ENCODE measurements at regions not wholly inside any gene's neighbourhood (a gene's known extent, or its start where the extent isn't known, plus 50 kb on each side); places are given as distances from the start of the nearest gene placed in this dataset.

DNA sequence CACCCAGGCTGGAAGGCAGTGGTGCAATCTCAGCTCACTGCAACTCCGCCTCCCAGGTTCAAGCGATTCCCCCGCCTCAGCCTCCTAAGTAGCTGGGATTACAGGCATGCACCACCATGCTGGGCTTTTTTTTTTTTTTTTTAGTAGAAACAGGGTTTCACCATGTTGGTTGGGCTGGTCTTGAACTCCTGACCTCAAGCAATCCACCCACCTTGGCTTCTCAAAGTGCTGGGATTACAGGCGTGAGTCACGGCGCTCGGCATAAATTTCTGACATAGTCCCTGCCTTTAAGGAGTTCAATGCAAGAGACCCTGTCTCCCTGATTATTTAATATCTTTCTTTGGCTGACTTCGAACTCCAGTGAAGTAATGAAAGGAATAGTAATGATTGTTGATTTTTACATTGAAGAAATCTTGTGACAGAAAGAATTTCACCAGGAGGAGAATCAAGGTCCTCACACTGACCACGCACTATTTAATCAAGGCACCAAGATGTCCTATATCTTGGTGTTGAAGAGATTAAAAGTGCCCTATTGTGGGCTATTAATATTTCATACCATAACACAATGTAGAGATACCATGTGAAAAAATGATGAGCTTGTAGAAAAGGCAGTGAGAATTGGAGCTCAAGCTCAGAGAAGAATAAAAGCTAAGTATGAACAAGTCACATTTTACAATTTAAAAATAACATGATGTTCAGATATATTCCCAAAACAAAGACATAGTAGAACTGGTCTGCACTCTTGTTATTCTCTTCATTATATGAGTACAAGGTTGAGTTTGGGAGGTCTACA lies 71.6 kb upstream of the BLID start (continued):
- TF ChIP-seq CHD7 (IDR thresholded peaks at IDR 0.05; ENCODE audit: insufficient replicate concordance, low read length): no peak
- TF ChIP-seq TAF7 (optimal IDR thresholded peaks at IDR 0.05; ENCODE audit: borderline replicate concordance, low read depth, low read length): no peak

Data from H1 (cell line).